ENCODE measurements at regions not wholly inside any gene's neighbourhood (a gene's known extent, or its start where the extent isn't known, plus 50 kb on each side); places are given as distances from the start of the nearest gene placed in this dataset.

DNA sequence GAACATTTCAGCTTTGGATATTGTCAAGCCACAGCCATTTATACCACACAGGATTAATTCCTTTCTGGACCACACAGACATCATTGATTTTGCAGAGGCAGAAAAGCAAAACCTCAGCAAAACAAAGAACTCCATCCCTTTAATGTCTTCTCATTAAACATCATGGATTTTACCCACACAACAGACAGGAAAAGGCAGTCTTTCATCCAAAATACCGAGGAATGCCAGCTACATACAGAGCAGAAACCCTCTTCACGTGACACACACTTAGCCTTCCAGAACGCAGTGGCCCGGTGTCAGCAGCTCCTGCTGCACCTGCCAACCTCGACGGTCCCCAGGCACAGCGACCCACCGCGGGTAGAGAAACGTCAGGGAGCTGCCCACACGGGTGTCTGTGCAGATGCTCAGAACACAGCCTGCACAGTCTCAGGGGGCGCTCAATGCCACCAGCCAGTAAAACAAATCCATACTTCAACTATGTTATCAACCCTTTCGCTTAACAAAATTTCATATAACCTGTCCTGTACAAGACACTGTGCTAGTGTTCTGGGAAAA is 304.5 kb downstream of the EIPR1 start:
- no peak for TF ChIP-seq CTCF (IDR thresholded peaks at IDR 0.05; ENCODE audit: low read depth, low read length)
- DNase-seq (ENCODE audit: extremely low read depth, low read depth) = no peak

DNA sequence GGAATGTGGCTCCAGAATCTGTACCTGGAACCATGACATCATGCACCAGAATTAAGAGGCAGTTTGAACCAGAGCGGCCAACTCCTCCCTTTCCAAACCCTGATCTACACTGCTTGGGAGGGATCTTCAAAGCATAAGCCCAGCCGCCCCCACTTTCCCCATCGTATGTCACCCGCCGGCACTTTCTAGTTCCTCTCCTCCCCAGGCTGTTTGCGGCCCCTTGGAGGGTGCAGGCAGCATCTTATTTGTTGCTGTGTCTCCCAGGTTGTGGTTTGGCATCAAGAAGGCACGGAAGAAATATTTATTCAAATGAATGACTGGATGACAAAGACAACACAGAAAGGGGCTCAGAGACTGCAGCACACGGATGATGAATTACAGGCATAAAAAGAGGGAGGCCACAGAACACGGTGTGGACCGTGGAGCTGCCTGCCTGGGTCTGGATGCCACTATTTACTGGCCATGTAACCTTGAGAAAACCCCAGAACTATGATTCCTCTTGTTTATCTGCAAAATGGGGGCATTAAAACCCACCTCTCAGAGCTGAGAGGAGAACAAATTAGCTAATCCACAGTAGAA is 305.8 kb downstream of the EIPR1 start:
- DNase-seq (ENCODE audit: extremely low read depth, low read depth) = no peak
- no peak for TF ChIP-seq CTCF (IDR thresholded peaks at IDR 0.05; ENCODE audit: low read depth, low read length)

- no peak for DNase-seq (ENCODE audit: extremely low read depth, low read depth)
- TF ChIP-seq CTCF (IDR thresholded peaks at IDR 0.05; ENCODE audit: low read depth, low read length) = no peak
Measured at GRCh38 chr2:3066831-3067230, 310.8 kb downstream of the EIPR1 start.

- no peak for DNase-seq (ENCODE audit: extremely low read depth, low read depth)
- TF ChIP-seq CTCF (IDR thresholded peaks at IDR 0.05; ENCODE audit: low read depth, low read length) = no peak
Measured at GRCh38 chr2:3065928-3066327, 311.7 kb downstream of the EIPR1 start.

GRCh38 chr2:3062476-3063260 is 314.9 kb downstream of the EIPR1 start:
- no peak for DNase-seq (ENCODE audit: extremely low read depth, low read depth)
- no peak for TF ChIP-seq CTCF (IDR thresholded peaks at IDR 0.05; ENCODE audit: low read depth, low read length)

GRCh38 chr2:3060049-3060448 is 317.6 kb downstream of the EIPR1 start:
- no peak for TF ChIP-seq CTCF (IDR thresholded peaks at IDR 0.05; ENCODE audit: low read depth, low read length)
- no peak for DNase-seq (ENCODE audit: extremely low read depth, low read depth)

Measured in AG09319 (cell line).